Esophagus muscularis mucosa (tissue), 4 donors: ENCODE measurements at regions not wholly inside any gene's neighbourhood (a gene's known extent, or its start where the extent isn't known, plus 50 kb on each side); places are given as distances from the start of the nearest gene placed in this dataset.

Experiments used
- EP300 ChIP-seq: sonication (generic); formaldehyde crosslinking; IDR thresholded peaks from one replicate; pipeline ENCODE4 v1.6.1; 2017; ENCODE audit warnings: antibody characterized with exemption
- POLR2A ChIP-seq: fragments of 450-650 bp; IDR thresholded peaks from one replicate; pipeline ENCODE4 v1.6.1; 2017; ENCODE audit warnings: antibody characterized with exemption, moderate library complexity, mild to moderate bottlenecking, low read depth
- POLR2AphosphoS5 ChIP-seq, 2 donors: sonication (generic); formaldehyde crosslinking; IDR thresholded peaks; one replicate each; pipeline ENCODE4 v1.6.1; 2017; ENCODE audit warnings: antibody characterized with exemption in 2 of 2
- TF ChIP-seq, protein P1 (sequence below), 3 experiments: fragments of 200-600 bp in 2 of 3; fragments of 450-650 bp in 1 of 3; sonication (generic) in 2 of 3; IDR thresholded peaks; one replicate each; pipeline ENCODE4 v1.5.1; 2017 to 2019; ENCODE audit warnings: antibody characterized with exemption in 3 of 3, mild to moderate bottlenecking in 2 of 3, moderate library complexity in 1 of 3

GRCh38 chr2:106577255-106577651 is 90.1 kb downstream of the CD8B2 start:
- TF ChIP-seq, protein P1, sequence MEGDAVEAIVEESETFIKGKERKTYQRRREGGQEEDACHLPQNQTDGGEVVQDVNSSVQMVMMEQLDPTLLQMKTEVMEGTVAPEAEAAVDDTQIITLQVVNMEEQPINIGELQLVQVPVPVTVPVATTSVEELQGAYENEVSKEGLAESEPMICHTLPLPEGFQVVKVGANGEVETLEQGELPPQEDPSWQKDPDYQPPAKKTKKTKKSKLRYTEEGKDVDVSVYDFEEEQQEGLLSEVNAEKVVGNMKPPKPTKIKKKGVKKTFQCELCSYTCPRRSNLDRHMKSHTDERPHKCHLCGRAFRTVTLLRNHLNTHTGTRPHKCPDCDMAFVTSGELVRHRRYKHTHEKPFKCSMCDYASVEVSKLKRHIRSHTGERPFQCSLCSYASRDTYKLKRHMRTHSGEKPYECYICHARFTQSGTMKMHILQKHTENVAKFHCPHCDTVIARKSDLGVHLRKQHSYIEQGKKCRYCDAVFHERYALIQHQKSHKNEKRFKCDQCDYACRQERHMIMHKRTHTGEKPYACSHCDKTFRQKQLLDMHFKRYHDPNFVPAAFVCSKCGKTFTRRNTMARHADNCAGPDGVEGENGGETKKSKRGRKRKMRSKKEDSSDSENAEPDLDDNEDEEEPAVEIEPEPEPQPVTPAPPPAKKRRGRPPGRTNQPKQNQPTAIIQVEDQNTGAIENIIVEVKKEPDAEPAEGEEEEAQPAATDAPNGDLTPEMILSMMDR (IDR thresholded peaks at IDR 0.05), result no peak
- TF ChIP-seq POLR2A, result no peak
- TF ChIP-seq EP300, result no peak
- TF ChIP-seq POLR2AphosphoS5 (IDR thresholded peaks at IDR 0.05), result no peak
